Activated B cell treated with CpG ODN at 0.5 μM for 24 hours (primary cell): ENCODE measurements at regions not wholly inside any gene's neighbourhood (a gene's known extent, or its start where the extent isn't known, plus 50 kb on each side); places are given as distances from the start of the nearest gene placed in this dataset.
"Not testable (repeated sequence)": the region's sequence is repeated elsewhere in the genome, so short reads cannot be mapped to it uniquely, and the experiment has no call there.

Experiments
- ATAC-seq: fragments of 200-7000 bp; cut with Tn5 transposase; one replicate; pipeline ENCODE4 v1.10.0; 2021; ENCODE audit warnings: low read depth, mild to moderate bottlenecking, moderate library complexity
- CTCF ChIA-PET: fragments of 350-600 bp; sonication (Branson Sonifier 250); formaldehyde crosslinking; loops from one replicate; lab custom pipeline; 2021; ENCODE audit warnings: antibody characterized with exemption; lab: Charles Lee
- POLR2A ChIA-PET: fragments of 350-600 bp; sonication (Branson Sonifier 250); formaldehyde crosslinking; loops from one replicate; lab custom pipeline; 2021; ENCODE audit warnings: antibody characterized with exemption; lab: Charles Lee
- DNase-seq: peaks from one replicate; pipeline ENCODE4 v3.0.0; 2022
- H3K27ac Mint-ChIP-seq: one replicate; pipeline ENCODE4 v1.8.0; 2020; ENCODE audit warnings: mixed read lengths
- H3K27me3 Mint-ChIP-seq: one replicate; pipeline ENCODE4 v1.8.0; 2021; ENCODE audit warnings: mixed read lengths
- H3K36me3 Mint-ChIP-seq: one replicate; pipeline ENCODE4 v1.8.0; 2021; ENCODE audit warnings: low read depth, mixed read lengths
- H3K4me1 Mint-ChIP-seq: one replicate; pipeline ENCODE4 v1.8.0; 2021; ENCODE audit warnings: mixed read lengths
- H3K4me3 Mint-ChIP-seq: one replicate; pipeline ENCODE4 v1.8.0; 2020; ENCODE audit warnings: mild to moderate bottlenecking, mixed read lengths
- H3K9me3 Mint-ChIP-seq: one replicate; pipeline ENCODE4 v1.8.0; 2020; ENCODE audit warnings: mixed read lengths
- CTCF ChIP-seq: fragments of 200-600 bp; IDR thresholded peaks from one replicate; pipeline ENCODE4 v1.8.0; 2022; ENCODE audit warnings: antibody characterized with exemption, mild to moderate bottlenecking
- intact Hi-C: fragments of 100-400 bp; cut with micrococcal nuclease; formaldehyde crosslinking; loops from one replicate; pipeline ENCODE4 v1.15.1; 2024

GRCh38 chr17:27954548-27955495 is 61.7 kb upstream of the LYRM9 start:
- no peak overlapping the region for H3K27ac Mint-ChIP-seq

GRCh38 chr17:27956601-27957445 is 63.7 kb upstream of the LYRM9 start:
- Mint-ChIP-seq H3K36me3 (no peaks in the 10 kb centered on the region), H3K9me3 (no peaks in the 10 kb centered on the region), H3K27ac (no peak overlapping the region), H3K4me3 (no peak overlapping the region), H3K27me3 (peaks cover 7% of the 10 kb centered on the region), H3K4me1 (no peaks in the 10 kb centered on the region)
- no peak for DNase-seq
- no peak for ATAC-seq
- intact Hi-C loops = no loop called here
- CTCF ChIA-PET = no interaction called here
- no peak for TF ChIP-seq CTCF
- POLR2A ChIA-PET = interaction anchor here (0.5 kb wide), 1 partner anchor 977 kb away, joined by 3 read pairs; no protein-coding TSS in a partner anchor

More at GRCh38 chr17:27954548-27955495, 61.7 kb upstream of the LYRM9 start:
- no peaks in the 10 kb centered on the region for H3K9me3 Mint-ChIP-seq
- no peak for TF ChIP-seq CTCF
- ATAC-seq (no peak), DNase-seq (no peak)
- H3K36me3 Mint-ChIP-seq = no peaks in the 10 kb centered on the region
- H3K4me1 Mint-ChIP-seq = no peaks in the 10 kb centered on the region
- peaks cover 7% of the 10 kb centered on the region for H3K27me3 Mint-ChIP-seq
- ChIA-PET POLR2A (no interaction called here), CTCF (no interaction called here)
- no peak overlapping the region for H3K4me3 Mint-ChIP-seq
- intact Hi-C loops = no loop called here

- H3K27ac Mint-ChIP-seq, DNase-seq, H3K4me1 Mint-ChIP-seq, intact Hi-C loops, H3K27me3 Mint-ChIP-seq, H3K4me3 Mint-ChIP-seq, CTCF ChIA-PET, H3K36me3 Mint-ChIP-seq, H3K9me3 Mint-ChIP-seq, ATAC-seq: not testable (repeated sequence)
- POLR2A ChIA-PET = interaction anchor here (0.5 kb wide), 1 partner anchor 977 kb away, joined by 3 read pairs; no protein-coding TSS in a partner anchor
These were observed 64.3 kb upstream of the LYRM9 start for GRCh38 chr17:27957446-27957793.

- no peaks in the 10 kb centered on the region for H3K36me3 Mint-ChIP-seq
- intact Hi-C loops = no loop called here
- H3K4me1 Mint-ChIP-seq = no peaks in the 10 kb centered on the region
- ChIA-PET CTCF (no interaction called here), POLR2A (no interaction called here)
- DNase-seq (no peak), ATAC-seq (no peak)
- H3K27ac Mint-ChIP-seq = no peak overlapping the region
- peaks cover 8% of the 10 kb centered on the region for H3K27me3 Mint-ChIP-seq
- H3K4me3 Mint-ChIP-seq = no peak overlapping the region
- no peak for TF ChIP-seq CTCF
- no peaks in the 10 kb centered on the region for H3K9me3 Mint-ChIP-seq
These were observed 65.7 kb upstream of the LYRM9 start for GRCh38 chr17:27958708-27959381.

GRCh38 chr17:27959382-27959709 is 66.2 kb upstream of the LYRM9 start:
- intact Hi-C loops = no loop called here
- CTCF ChIA-PET = no interaction called here
- no peaks in the 10 kb centered on the region for H3K36me3 Mint-ChIP-seq
- ATAC-seq (no peak), DNase-seq (no peak)
- H3K27me3 Mint-ChIP-seq = peaks cover 8% of the 10 kb centered on the region
- H3K4me3 Mint-ChIP-seq = no peak overlapping the region
- H3K4me1 Mint-ChIP-seq = no peaks in the 10 kb centered on the region
- POLR2A ChIA-PET = no interaction called here
- no peaks in the 10 kb centered on the region for H3K9me3 Mint-ChIP-seq
- no peak for TF ChIP-seq CTCF
- no peak overlapping the region for H3K27ac Mint-ChIP-seq
